ENCODE measurements at regions not wholly inside any gene's neighbourhood (a gene's known extent, or its start where the extent isn't known, plus 50 kb on each side); places are given as distances from the start of the nearest gene placed in this dataset.

DNA sequence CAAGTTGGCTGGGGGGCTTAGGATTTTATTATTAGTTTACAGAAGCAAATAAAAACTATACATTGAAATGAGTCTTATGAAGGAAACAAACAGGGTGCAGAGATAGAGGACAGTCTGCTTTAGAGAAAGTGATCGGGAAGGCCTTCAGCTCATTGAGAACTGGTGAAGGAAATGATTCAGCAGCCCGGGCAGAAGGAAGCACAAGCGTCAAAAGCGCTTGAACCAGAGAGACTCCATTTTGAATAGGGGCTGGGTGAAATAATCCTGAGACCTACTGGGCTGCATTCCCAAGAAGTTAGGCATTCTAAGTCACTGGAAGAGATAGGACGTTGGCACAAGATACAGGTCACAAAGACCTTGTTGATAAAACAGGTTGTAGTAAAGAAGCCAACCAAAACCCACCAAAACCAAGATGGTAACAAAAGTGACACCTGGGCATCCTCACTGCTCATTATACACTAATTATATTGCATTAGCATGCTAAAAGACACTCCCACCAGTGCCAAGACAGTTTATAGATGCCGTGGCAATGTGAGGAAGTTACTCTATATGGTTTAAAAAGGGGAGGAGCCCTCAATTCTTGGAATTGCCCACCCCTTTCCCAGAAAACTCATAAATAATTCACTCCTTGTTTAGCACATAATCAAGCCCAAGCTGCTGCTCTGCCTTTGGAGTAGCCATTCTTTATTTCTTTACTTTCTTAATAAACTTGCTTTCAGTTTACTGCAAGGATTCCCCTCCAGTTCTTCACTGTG is 83.1 kb upstream of the MPP7 start:
- H3K79me2 ChIP-seq (ENCODE audit: control insufficient read depth, low read length) = no peaks in the 10 kb centered on the region
- H3K9me2 ChIP-seq (replicated peaks; ENCODE audit: control insufficient read depth, low read length) = no peaks in the 10 kb centered on the region
- no peaks in the 10 kb centered on the region for H3K27me3 ChIP-seq (ENCODE audit: control insufficient read depth, low read length)
- H3K27ac ChIP-seq (ENCODE audit: low read depth, low read length) = no peak overlapping the region
- H3K4me1 ChIP-seq (ENCODE audit: control insufficient read depth, low read length) = no peaks in the 10 kb centered on the region
- H3F3A ChIP-seq (ENCODE audit: control insufficient read depth, insufficient read depth) = no peaks in the 10 kb centered on the region
- no peaks in the 10 kb centered on the region for H3K36me3 ChIP-seq (ENCODE audit: control insufficient read depth, low read length)
- H3K4me3 ChIP-seq (ENCODE audit: low read length) = no peak overlapping the region
- no peak for TF ChIP-seq EZH2phosphoT487 (IDR thresholded peaks at IDR 0.05; ENCODE audit: borderline replicate concordance, low read length)
- TF ChIP-seq, protein P1, sequence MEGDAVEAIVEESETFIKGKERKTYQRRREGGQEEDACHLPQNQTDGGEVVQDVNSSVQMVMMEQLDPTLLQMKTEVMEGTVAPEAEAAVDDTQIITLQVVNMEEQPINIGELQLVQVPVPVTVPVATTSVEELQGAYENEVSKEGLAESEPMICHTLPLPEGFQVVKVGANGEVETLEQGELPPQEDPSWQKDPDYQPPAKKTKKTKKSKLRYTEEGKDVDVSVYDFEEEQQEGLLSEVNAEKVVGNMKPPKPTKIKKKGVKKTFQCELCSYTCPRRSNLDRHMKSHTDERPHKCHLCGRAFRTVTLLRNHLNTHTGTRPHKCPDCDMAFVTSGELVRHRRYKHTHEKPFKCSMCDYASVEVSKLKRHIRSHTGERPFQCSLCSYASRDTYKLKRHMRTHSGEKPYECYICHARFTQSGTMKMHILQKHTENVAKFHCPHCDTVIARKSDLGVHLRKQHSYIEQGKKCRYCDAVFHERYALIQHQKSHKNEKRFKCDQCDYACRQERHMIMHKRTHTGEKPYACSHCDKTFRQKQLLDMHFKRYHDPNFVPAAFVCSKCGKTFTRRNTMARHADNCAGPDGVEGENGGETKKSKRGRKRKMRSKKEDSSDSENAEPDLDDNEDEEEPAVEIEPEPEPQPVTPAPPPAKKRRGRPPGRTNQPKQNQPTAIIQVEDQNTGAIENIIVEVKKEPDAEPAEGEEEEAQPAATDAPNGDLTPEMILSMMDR (IDR thresholded peaks at IDR 0.05; ENCODE audit: low read depth, low read length, poor library complexity, severe bottlenecking) = no peak
- no peaks in the 10 kb centered on the region for H4K20me1 ChIP-seq (ENCODE audit: control insufficient read depth, insufficient read depth, low read depth, low read length)
- no peak overlapping the region for H3K4me2 ChIP-seq (ENCODE audit: low read length)
- no peaks in the 10 kb centered on the region for H3K9me3 ChIP-seq (ENCODE audit: control insufficient read depth, insufficient read depth, low read length)

DNA sequence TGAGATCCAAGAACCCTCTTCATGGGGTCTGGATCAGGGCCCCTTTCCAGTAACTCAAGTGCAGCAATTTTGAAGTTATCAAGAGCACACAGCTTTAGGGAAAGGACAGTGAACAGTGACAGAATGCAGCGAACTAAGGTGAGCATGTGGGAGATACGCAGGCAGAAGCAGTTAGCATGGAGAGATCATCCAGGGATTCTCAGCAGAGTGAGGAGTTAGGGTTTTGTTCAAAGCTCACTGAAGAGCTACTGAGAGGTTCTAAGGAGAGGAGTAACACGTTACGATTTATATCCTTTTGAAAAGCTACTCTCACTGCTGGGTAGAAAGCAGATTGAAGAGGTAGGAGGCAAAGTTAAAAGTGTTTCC is 83.6 kb upstream of the MPP7 start:
- H3K79me2 ChIP-seq (ENCODE audit: control insufficient read depth, low read length) = no peaks in the 10 kb centered on the region
- H3K9me3 ChIP-seq (ENCODE audit: control insufficient read depth, insufficient read depth, low read length) = no peaks in the 10 kb centered on the region
- no peaks in the 10 kb centered on the region for H3F3A ChIP-seq (ENCODE audit: control insufficient read depth, insufficient read depth)
- H3K9me2 ChIP-seq (replicated peaks; ENCODE audit: control insufficient read depth, low read length) = no peaks in the 10 kb centered on the region
- H3K4me1 ChIP-seq (ENCODE audit: control insufficient read depth, low read length) = no peaks in the 10 kb centered on the region
- no peak overlapping the region for H3K27ac ChIP-seq (ENCODE audit: low read depth, low read length)
- H3K36me3 ChIP-seq (ENCODE audit: control insufficient read depth, low read length) = no peaks in the 10 kb centered on the region
- TF ChIP-seq EZH2phosphoT487 (IDR thresholded peaks at IDR 0.05; ENCODE audit: borderline replicate concordance, low read length) = no peak
- TF ChIP-seq, protein P1 (IDR thresholded peaks at IDR 0.05; ENCODE audit: low read depth, low read length, poor library complexity, severe bottlenecking) = no peak
- no peaks in the 10 kb centered on the region for H4K20me1 ChIP-seq (ENCODE audit: control insufficient read depth, insufficient read depth, low read depth, low read length)
- no peak overlapping the region for H3K4me3 ChIP-seq (ENCODE audit: low read length)
- no peaks in the 10 kb centered on the region for H3K27me3 ChIP-seq (ENCODE audit: control insufficient read depth, low read length)
- no peak overlapping the region for H3K4me2 ChIP-seq (ENCODE audit: low read length)

DNA sequence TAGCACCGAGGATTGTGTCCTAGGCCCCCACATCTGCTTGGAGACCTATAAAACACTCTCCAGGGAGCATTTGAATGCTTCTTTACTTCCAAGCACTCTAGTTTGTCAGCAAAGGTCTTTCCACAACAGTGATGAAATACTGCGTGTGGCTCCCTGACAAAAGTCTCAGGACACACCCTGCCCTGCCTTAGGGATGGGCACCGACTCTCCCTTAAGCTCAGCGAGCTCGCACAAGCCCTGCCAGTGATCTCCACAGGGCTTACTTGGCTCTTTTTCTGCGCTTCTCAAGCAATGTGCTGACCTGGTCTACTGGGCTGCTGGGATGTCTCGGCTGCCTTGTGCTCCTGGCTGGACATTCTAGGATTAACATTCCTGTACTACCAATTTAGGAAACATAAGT is 84.3 kb upstream of the MPP7 start:
- no peaks in the 10 kb centered on the region for H3K9me3 ChIP-seq (ENCODE audit: control insufficient read depth, insufficient read depth, low read length)
- no peaks in the 10 kb centered on the region for H3K79me2 ChIP-seq (ENCODE audit: control insufficient read depth, low read length)
- H3K27me3 ChIP-seq (ENCODE audit: control insufficient read depth, low read length) = no peaks in the 10 kb centered on the region
- no peak overlapping the region for H3K4me3 ChIP-seq (ENCODE audit: low read length)
- H3K4me1 ChIP-seq (ENCODE audit: control insufficient read depth, low read length) = no peaks in the 10 kb centered on the region
- no peaks in the 10 kb centered on the region for H4K20me1 ChIP-seq (ENCODE audit: control insufficient read depth, insufficient read depth, low read depth, low read length)
- no peaks in the 10 kb centered on the region for H3K36me3 ChIP-seq (ENCODE audit: control insufficient read depth, low read length)
- no peak overlapping the region for H3K27ac ChIP-seq (ENCODE audit: low read depth, low read length)
- no peaks in the 10 kb centered on the region for H3K9me2 ChIP-seq (replicated peaks; ENCODE audit: control insufficient read depth, low read length)
- no peak overlapping the region for H3K4me2 ChIP-seq (ENCODE audit: low read length)
- no peaks in the 10 kb centered on the region for H3F3A ChIP-seq (ENCODE audit: control insufficient read depth, insufficient read depth)
- TF ChIP-seq EZH2phosphoT487 (IDR thresholded peaks at IDR 0.05; ENCODE audit: borderline replicate concordance, low read length) = no peak

DNA sequence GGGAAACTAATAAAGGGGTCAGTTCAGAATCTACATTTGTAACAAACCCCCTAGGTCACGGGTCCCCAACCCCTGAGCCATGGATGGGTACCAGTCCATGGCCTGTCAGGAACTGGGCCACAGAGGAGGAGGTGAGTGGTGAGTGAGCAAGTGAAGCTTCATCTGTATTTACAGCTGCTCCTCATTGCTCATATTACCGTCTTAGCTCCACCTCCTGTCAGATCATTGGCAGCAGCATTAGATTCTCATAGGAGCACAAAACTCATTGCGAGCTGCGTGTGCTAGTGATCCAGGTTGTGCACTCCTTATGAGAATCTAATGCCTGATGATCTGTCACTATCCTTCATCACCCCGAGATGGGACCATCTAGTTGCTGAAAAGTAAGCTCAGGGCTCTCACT is 88.4 kb upstream of the MPP7 start:
- Histone ChIP-seq H3K4me3 (ENCODE audit: low read length) (no peak overlapping the region), H3K9me3 (ENCODE audit: control insufficient read depth, insufficient read depth, low read length) (no peaks in the 10 kb centered on the region), H3K9me2 (replicated peaks; ENCODE audit: control insufficient read depth, low read length) (no peaks in the 10 kb centered on the region), H3K79me2 (ENCODE audit: control insufficient read depth, low read length) (no peaks in the 10 kb centered on the region), H4K20me1 (ENCODE audit: control insufficient read depth, insufficient read depth, low read depth, low read length) (no peaks in the 10 kb centered on the region), H3K36me3 (ENCODE audit: control insufficient read depth, low read length) (no peaks in the 10 kb centered on the region), H3K27ac (ENCODE audit: low read depth, low read length) (no peak overlapping the region), H3K27me3 (ENCODE audit: control insufficient read depth, low read length) (no peaks in the 10 kb centered on the region), H3K4me1 (ENCODE audit: control insufficient read depth, low read length) (no peaks in the 10 kb centered on the region), H3K4me2 (ENCODE audit: low read length) (no peak overlapping the region), H3F3A (ENCODE audit: control insufficient read depth, insufficient read depth) (no peaks in the 10 kb centered on the region)
- TF ChIP-seq, protein P1 (IDR thresholded peaks at IDR 0.05; ENCODE audit: low read depth, low read length, poor library complexity, severe bottlenecking) = no peak
- TF ChIP-seq EZH2phosphoT487 (IDR thresholded peaks at IDR 0.05; ENCODE audit: borderline replicate concordance, low read length) = no peak
